ENCODE measurements at regions not wholly inside any gene's neighbourhood (a gene's known extent, or its start where the extent isn't known, plus 50 kb on each side); places are given as distances from the start of the nearest gene placed in this dataset.
A peak's percentile ranks its signal among the peaks of the same experiment; 100 is the strongest.

DNA sequence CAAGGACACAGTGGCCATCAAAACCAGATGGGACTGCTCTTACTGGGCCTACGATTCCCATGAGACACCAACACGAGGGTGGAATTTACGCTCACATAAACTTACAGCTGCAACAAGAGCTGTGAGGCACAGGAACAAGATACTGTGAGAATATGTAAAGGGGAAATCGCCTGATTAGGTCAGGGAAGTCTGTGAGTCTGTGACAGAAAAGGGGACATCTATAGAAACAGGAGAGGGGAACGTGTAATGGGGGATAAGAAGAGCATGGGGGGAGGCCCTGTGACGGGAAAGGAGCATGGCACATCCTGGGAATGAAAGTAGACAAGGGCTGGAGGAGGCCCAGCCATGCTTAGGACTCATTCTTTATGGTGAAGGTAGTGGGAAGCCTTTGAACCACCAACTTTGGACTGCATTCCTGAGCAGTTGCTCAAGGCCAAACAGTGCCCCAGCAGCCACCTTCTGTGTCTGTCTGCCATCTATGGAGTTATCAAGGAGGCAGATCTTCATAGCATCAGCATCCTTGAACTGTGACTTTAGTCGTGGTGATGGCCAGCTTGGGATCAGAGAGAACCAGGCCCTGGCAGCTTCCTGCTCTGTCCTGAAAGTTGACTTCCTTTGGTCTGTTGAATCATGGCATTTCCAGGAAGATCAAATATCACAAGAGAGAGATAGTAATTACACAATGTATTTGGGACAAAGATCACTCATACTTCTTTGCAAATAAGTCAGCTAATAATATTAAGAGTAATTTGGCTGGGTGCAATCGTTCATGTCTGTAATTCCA, 87.9 kb upstream of the FAM169A start:
- DNase-seq, result no peak

DNA sequence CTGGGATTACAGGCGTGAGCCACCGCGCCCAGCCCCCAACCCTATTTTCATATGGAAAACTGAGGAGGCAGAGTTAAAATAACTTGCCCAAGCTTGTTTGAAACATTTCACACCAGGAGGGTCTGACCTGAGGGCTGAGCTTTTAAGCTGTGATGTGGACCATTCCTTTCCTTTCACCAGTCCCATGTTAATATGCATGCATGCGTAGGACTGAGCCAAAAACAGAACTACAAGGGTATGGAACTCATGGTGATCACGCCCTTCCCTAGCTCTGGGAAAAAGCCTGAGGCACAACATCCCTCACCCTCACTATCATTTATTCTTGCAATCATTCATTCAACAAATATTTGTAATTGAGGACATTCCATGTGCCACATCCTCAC, 87.4 kb upstream of the FAM169A start:
- no peak for DNase-seq

DNA sequence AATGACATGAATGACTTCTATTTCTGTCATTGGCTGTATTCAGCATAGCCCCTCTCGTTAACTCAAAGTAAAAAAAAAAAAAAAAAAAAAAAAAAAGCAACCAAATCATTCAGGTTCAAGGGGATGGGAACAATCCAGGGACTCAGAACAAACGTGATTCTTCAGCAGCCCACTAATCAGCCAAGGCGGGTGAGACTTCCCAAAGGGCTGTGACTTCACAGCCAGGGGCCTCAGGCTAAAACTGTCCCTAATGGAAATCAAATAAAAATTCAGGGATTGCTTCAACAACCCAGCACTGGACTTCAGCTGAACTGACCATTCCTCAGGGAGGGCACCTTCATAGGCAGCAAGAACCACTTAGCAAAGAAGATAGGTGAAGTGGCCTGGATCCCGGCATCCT, 86.2 kb upstream of the FAM169A start:
- no peak for DNase-seq

DNA sequence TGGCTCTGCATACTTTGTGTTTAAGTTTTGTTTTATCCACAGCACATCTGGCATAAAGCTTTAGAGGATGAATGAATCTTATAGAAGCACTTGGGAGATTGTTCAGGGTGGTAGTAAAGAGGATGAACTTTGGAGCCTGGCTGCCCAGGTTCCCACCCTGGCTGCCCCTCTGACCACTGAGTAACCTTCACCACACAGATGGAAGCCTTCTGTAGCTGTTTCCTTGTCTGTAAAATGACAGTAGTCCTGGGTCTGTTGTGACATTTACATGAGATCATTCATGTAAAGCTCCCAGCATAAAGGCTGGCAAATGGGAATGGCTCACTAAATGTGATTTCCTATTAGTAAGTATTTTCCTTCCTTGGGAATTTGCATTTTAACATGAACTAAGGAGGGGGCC, 85.7 kb upstream of the FAM169A start:
- DNase-seq, result no peak

DNA sequence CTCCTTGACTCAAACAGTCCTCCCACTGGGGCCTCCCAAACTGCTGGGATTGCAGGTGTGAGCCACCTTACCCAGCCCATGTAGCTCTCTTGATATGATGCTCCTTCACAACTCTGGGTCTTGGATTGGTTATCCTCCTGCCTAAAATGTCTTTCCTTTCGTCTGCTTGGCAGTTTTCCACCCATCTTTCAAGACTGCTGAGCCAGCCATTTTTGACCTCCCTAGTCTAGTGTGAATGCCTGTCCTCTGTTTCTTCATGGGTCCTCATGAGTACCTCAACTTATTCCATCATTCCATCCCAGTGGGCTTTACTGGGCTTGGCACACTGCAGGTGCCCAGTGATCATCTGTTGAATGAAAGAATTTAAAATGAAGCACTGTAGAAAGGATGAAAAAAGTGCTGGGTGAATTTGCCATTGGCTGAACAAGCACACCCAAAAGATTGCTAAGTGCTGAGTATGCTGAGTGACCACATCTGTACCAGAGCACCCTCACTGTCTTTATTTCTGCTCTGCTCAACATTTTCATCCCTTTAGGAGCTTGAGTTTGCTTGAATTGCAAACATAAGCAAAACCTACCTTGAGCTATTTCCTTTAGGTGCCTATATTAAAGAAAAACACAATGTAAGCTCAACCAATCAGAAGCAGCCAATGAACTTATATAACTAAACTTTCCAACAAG, 84.8 kb upstream of the FAM169A start:
- DNase-seq, result no peak

DNA sequence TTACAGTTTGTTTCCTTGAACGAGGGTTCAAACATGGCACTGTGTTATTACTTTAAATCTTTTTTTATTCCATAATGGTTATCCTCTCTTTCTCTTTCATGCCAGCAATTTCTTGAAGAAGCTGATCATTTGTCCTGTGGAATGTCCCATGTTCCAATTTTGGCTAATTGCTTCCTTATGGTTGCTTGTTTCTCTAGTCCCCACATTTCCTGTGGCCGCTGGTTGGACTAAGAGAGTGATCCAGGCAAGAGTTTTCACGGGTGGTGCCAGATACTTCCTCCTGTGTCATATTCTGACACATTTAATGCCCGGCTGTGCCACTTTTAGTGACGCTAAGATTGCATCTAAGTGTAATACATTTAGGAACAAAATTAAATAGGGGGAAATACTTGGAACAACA, 83.8 kb upstream of the FAM169A start:
- no peak for DNase-seq

DNA sequence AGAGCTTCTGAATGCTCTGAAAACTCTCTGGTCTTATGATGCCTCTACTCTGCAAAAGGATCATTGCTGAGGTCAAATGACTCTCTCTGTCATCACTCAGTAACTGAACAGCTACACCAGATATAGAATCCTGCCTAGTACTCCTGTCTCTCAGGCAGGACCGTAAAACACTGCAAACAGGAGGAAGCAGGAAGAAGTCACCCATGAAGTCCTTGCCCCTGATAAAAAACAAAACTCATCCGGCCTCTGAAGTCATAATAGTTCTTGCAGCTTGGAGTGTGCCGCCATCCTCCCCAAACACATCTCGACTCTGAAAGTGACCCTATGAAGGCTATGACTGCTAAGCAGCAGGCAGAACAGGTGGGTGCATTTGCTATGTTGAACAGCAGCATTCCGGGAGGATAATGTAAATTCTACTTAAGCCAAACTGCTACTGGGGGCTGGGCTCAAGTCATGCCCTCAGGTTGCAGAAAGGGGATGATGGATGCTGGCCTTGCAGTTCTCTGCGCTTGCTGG, 81.9 kb upstream of the FAM169A start:
- no peak for DNase-seq

DNA sequence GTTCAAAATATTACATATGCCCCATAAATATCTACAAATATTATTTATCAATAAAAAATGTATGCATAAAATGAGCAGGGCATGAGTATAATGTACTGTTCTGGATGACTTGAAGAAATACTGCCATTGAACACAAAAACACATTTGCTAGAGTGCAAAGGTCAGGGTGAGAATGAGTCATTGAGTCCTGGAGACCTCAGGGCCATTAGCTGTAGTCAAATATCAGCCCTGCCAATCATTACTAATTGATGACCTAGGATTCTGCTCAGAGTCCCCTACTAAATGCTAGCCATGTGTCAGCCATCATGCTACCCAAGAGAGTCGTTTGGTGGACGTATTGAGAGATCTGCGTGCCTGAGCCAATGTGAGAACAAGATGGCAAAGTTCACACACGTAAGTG, 80.3 kb upstream of the FAM169A start:
- no peak for DNase-seq

DNA sequence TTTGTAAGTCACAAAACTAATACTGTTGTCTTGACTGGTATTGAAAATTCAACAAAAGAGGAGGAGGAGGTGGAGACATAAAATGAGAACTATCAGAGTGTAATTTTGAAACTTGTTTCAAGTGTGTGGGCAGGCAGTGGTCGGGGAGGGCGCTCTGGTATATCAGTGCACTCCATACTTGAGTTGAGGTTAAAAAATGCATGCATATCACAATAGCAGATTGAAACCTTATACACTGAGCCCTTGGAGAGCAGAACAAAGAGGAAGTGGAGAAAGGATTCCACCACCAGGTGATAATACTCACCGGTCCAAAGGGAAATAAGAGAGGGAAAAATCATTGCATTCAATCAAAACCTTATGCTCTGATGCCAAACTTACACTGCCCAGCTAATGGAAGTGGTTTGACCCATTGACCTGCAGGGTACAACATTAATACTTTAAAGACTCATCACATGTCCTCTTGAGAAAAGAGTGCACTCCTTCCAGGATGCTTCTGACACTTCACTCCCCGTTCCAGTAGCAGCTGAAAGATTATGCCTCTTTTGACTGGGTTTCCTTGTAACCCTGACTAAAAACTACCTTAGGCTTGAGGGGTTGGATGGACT, 79.5 kb upstream of the FAM169A start:
- no peak for DNase-seq

DNA sequence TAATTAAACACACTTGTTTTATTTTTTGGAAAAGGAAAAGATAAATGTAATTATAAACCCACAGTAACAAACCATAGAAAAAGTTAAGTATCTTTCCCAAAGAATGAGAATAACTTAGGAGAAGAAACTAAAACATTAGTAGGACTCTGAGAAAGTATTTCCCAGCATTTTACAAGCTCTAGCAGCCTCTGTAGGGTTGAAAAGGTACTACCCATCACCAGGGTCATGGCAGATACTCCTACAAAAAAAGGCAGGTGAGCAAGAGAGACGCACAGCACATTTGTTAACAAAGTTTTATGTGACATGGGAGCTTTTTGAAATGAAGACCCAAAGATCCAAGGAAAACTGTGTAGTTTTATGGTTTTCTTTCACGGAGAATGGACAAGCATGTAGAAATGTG, 77.7 kb upstream of the FAM169A start:
- no peak for DNase-seq

DNA sequence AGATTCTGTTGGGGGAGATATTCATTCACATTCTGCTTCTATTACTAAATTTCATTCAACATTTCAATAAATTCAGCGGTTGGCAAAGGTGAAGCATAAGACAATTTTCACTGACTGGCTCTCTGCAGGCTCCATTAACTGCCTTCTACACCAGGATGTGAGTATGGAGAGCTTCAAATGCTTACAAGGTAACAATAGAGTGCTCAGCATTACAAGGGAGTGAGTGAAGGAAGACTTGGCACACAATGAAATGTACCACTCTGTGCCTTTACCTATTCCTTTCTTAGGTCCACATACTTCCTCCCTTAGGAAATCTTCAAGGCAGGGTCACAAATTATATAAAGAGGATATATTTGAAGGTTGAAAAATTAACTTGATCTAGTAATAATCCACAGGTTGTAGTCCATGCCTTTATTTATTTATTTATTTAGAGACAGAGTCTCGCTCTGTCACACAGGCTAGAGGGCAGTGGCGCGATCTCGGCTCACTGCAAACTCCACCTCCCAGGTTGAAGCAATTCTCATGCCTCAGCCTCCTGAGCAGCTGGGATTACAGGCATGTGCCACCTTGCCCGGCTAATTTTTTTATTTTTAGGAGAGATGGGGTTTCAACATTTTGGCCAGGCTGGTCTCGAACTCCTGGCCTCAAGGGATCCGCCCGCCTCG, 76.6 kb upstream of the FAM169A start:
- DNase-seq, result no peak

DNA sequence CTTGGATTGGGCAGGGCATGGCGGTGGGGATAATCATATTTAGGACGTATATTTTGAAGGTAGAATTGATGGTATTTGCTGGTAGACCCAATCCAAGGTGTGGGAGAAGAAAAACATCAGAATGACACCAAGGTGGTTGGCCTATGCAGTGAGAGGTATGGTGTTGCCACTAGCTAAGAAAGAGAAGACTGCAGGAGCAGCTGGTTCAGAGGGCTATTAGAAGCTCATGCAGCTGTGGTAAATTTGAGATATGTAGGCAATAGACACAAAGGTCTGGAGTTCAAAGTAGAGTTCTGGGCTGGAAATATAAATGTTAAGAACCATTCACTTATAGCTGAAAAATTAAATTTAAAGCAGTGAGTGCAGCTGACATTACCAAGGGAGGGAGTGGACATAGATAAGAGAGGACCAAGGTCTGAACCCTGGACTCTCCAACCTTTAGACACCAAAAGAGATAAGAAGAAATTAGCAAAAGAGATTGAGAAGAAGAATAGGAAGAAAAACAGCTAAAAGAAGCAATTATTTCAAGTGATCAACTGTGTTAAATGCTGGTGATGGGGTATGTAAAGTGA, 74.7 kb upstream of the FAM169A start:
- DNase-seq, result no peak

DNA sequence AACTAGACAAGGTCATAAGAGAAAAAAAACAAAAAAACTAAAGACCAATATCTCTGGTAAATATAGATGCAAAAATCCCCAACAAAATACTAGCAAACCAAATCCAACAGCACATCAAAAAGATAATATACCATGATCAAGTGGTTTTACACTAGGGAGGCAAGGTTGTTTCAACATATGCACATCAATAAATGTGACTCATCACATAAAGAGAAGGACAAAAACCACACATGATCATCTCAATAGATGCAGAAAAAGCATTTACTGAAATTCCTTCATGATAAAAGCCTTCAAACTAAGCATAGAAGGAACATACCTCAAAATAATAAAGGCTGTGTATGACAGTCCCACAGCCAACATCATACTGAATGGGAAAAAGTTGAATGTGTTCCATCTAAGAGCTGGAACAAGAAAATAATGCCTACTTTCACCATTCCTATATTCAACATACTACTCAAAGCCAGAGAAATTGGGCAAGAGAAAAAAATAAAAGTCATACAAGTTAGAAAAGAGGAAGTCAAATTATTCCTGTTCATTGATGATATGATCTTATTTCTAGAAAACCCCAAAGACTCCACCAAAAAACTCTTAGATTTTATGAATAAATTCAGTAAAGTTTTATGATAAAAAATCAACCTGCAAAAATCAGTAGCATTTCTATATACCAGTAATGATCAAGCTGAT, 72.2 kb upstream of the FAM169A start:
- no peak for DNase-seq

DNA sequence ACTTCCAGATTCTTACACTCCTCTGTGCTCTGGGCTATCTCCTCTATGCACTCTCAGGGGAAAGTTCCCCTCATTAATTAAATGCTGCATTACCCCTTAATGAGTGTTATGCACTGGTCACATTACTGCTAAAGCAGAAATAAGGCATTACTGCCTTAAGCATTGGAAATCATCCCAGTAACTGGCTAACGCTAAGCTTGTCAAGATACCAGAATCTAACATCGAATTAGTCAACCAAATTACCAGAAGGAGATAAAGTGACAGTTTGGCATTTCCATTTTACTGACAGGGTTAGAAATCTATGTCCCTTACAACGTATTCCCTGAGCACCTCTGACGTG, 69.5 kb upstream of the FAM169A start:
- no peak for DNase-seq

DNA sequence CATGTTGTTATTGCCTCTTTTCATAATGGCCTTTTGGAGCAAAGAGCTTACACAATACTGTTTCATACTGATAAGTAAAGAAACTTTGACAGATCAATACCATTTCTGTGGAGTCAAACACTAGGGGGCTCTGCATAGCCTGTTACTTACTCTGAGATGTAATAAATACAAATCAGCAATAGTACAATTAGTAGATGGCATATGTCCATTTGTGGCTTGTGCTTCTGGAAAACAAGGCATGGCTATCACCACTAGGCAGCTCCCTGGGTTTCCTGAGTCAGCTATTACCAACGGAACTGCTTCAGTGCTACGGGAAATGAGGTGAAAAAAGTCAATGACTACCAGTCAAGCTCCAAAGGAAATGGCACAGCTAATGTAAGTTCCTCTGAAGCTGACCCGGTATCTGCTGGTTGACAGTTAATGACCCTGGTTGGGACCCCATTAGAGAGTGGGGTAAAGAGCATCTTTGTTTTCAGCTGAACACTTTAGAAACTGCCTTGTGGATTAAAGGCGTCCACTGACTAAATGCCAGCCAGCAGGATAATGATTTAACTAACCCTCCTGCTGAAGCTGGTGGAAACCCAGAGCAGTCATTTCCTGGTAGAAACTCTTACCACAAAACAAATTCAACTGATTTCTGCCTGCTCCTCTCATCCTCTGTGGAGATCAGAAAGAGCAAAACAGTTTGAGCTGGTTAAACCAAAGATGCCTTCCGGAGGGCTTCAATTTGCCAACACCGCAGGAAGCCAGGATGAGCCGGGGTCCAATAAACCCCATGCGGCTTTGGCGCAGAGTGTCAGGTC, 69.0 kb upstream of the FAM169A start:
- DNase-seq, result peak in 1 of 2 experiments; percentile 18

DNA sequence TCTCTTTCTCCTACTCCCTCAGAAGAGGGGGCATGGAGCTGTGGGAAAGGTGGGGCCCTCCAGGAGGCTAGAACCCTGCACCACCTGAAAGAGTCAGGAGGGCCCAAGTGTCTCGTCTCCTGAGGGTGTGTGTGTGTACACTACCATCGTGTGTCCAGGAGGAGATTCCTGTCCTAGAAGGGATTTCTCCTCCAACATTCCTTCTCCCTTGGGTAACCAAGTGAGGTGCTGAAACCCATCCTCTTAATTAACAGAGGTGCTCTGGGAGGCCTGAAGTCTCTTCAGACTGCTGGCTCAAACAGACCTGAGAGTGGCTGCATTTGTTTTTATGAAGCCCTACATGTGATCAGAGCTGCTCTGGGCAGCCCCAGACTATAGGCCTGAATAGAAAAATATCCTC, 61.1 kb upstream of the FAM169A start:
- no peak for DNase-seq

DNA sequence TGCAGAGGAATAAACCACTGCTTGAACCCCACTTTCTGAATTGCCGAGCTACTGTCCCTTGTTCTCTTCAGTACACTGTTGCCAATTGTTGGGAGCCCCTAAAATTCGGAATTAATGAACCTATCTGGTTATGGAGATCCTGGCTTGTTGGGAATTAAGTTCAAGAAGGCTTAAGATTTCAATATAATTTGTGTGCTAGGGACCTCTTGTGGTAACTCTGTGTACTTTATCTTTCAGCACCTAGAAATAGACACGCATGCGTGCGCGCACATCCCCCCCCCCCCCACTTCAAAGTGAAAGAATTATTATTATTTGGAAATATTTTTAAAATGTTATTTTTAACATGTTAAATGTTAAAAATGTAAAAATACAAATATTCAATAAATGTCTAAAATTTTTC, 53.3 kb upstream of the FAM169A start:
- peak; percentile 18 to 79 for DNase-seq

DNA sequence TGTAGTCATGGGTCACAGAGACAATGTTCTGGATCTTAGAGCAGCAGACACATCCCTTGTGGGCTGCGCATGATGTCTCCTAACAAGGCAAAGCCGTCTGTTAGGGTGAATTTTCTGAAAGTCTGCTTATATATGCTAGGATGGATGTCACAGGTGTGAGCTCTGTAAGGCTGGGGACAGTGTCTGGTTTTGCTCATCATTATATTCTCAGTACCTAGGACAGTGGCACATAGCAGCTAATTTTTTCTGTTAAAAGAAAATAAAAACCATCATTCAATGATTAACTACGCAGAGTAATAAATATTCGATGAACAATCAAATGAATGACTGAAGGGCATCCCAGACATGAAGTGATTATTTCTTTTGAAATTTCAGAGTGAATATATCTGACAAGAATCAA, 52.9 kb upstream of the FAM169A start:
- DNase-seq, result no peak

DNA sequence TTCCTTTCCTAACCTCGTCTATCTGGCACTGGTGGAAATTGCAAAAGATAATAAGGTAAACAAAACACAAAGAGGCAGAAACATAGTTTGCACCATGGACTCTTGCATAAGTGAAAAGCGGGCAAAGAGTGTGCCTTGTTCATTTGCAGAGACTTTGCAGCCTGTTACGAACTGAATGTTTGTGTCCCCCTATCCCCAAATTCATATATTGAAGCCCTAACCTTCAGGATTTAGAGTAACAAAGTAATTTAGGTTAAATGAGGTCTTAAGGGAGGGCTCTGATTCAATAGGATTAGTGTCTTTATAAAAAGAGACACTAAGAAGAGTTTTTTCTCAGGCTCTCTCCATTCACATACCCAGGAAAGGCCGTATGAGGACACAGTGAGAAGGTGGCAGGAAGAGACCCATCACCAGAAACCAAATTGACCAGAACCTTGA, 52.1 kb upstream of the FAM169A start:
- no peak for DNase-seq

DNA sequence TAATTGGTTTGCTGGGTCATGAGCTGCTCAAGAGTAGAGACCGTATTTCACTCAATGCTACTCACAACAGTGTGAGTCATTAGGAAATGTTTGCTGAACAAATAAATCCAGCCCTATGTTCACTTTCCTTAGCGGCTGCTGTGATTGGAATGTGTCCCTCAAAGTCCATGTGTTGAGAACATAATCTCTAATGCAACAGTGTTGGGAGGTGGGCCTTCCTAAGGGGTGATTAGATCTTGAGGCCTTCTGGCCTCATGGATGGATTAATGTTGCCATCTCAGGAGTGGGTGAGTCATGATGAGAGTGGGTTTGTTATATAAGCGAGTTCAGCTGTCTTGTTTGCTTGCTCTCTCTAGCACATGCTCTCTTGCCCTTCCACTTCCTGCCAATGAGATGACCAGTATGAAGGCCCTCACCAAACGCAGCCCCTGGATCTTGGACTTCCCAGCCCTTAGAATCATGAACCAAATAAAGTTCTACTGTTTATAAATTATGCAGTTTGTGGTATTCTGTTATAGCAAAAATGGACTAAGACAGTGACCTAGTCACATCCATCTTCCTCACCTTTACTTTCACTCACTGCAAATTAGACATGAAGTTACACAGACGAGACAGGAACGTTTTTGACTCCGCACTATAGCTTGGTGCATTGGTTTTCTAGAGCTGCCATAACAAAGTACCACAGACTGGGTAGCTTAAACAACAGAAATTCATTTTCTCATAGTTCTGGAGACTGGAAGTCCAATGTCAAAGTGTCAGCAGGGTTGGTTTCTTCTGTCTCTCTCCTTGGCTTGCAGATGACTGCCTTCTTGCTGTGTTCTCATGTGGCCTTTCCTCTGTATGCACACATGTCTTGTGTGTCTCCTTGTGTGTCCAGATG, 50.9 kb upstream of the FAM169A start:
- DNase-seq, result no peak
